ENCODE measurements at regions not wholly inside any gene's neighbourhood (a gene's known extent, or its start where the extent isn't known, plus 50 kb on each side); places are given as distances from the start of the nearest gene placed in this dataset.

GRCh38 chr19:27742041-27742440 is 1470.9 kb downstream of the UQCRFS1 start:
- no peak for TF ChIP-seq ZNF114 (tag by site-specific recombination; IDR thresholded peaks at IDR 0.05)
- TF ChIP-seq CTCF (tag by site-specific recombination; IDR thresholded peaks at IDR 0.05): no peak
- no peak for TF ChIP-seq ZNF18 (tag by site-specific recombination; IDR thresholded peaks at IDR 0.05)
- TF ChIP-seq ZNF560 (tag by site-specific recombination; IDR thresholded peaks at IDR 0.05; ENCODE audit: borderline replicate concordance): no peak
- no peak for TF ChIP-seq SP2 (tag by site-specific recombination; IDR thresholded peaks at IDR 0.05)
- no peak for TF ChIP-seq ZNF10 (tag by site-specific recombination; IDR thresholded peaks at IDR 0.05)
- no peak for TF ChIP-seq ZNF362 (tag by site-specific recombination; IDR thresholded peaks at IDR 0.05)
- TF ChIP-seq SALL2 (tag by site-specific recombination; IDR thresholded peaks at IDR 0.05; ENCODE audit: borderline replicate concordance): no peak
- no peak for TF ChIP-seq ZNF518A (tag by site-specific recombination; conservative IDR thresholded peaks at IDR 0.05; ENCODE audit: low read depth)
- TF ChIP-seq TRIM28 (IDR thresholded peaks at IDR 0.05; ENCODE audit: borderline replicate concordance, low read length): no peak
- TF ChIP-seq ZNF24 (tag by site-specific recombination; IDR thresholded peaks at IDR 0.05): no peak
- no peak for TF ChIP-seq REPIN1 (tag by site-specific recombination; IDR thresholded peaks at IDR 0.05; ENCODE audit: low read depth)
- TF ChIP-seq ZNF768 (tag by site-specific recombination; IDR thresholded peaks at IDR 0.05): no peak
